HAP-1 (cell line): ENCODE measurements at regions not wholly inside any gene's neighbourhood (a gene's known extent, or its start where the extent isn't known, plus 50 kb on each side); places are given as distances from the start of the nearest gene placed in this dataset.
A peak's percentile ranks its signal among the peaks of the same experiment; 100 is the strongest.

Experiments used
- DNase-seq, 2 experiments: peaks; one replicate each; pipeline ENCODE4 v3.0.0-alpha.2; 2016 to 2020; ENCODE audit warnings: low spot score in 2 of 2
- H3K27me3 ChIP-seq: fragments of 250-450 bp; sonication (Bioruptor Pico); 2 replicates; pipeline ENCODE4 v1.5.1; 2020; ENCODE audit warnings: low read depth, mild to moderate bottlenecking, moderate library complexity
- H3K36me3 ChIP-seq: fragments of 250-450 bp; sonication (Bioruptor Pico); replicated peaks from 2 replicates; pipeline ENCODE4 v1.5.1; 2020; ENCODE audit warnings: mild to moderate bottlenecking
- H3K4me1 ChIP-seq: fragments of 250-450 bp; sonication (Bioruptor Pico); 2 replicates; pipeline ENCODE4 v1.5.1; 2020; ENCODE audit warnings: mild to moderate bottlenecking
- H3K4me3 ChIP-seq: fragments of 250-450 bp; sonication (Bioruptor Pico); 2 replicates; pipeline ENCODE4 v1.5.1; 2020; ENCODE audit warnings: mild to moderate bottlenecking, moderate library complexity
- H3K9me3 ChIP-seq: fragments of 250-450 bp; sonication (Bioruptor Pico); 2 replicates; pipeline ENCODE4 v1.5.1; 2020; ENCODE audit warnings: mild to moderate bottlenecking, moderate library complexity
- in situ Hi-C: fragments of 300-500 bp; cut with MboI; formaldehyde crosslinking; loops from 3 replicates; pipeline ENCODE4 v1.14.3; 2020; ENCODE audit warnings: low sequenced_read_pairs, inconsistent platforms, mixed read lengths

- DNase-seq: no peak
- H3K27me3 ChIP-seq: peaks cover 3% of the 10 kb centered on the region; the same call in 1 of the 2 replicates
- no peaks in the 10 kb centered on the region for H3K9me3 ChIP-seq
- H3K4me1 ChIP-seq: no peaks in the 10 kb centered on the region
- no peak overlapping the region for H3K4me3 ChIP-seq
- in situ Hi-C loops: no loop called here
- no peaks in the 10 kb centered on the region for H3K36me3 ChIP-seq
Observed at GRCh38 chr2:136062066-136062837, 55.7 kb downstream of the CXCR4 start.

- DNase-seq: no peak
- Histone ChIP-seq H3K4me3 (no peak overlapping the region), H3K36me3 (no peaks in the 10 kb centered on the region), H3K9me3 (no peaks in the 10 kb centered on the region), H3K4me1 (no peaks in the 10 kb centered on the region), H3K27me3 (peaks cover 3% of the 10 kb centered on the region; the same call in 1 of the 2 replicates)
- in situ Hi-C loops: no loop called here
Observed at GRCh38 chr2:136060416-136060815, 57.5 kb downstream of the CXCR4 start.

- no peak overlapping the region for H3K4me3 ChIP-seq
Observed at GRCh38 chr2:136059036-136059472, 58.9 kb downstream of the CXCR4 start.

GRCh38 chr2:136058262-136058661 lies 59.7 kb downstream of the CXCR4 start:
- peaks cover 3% of the 10 kb centered on the region; the same call in 1 of the 2 replicates for H3K4me1 ChIP-seq
- no peak for DNase-seq
- no peaks in the 10 kb centered on the region for H3K36me3 ChIP-seq
- no peak overlapping the region for H3K4me3 ChIP-seq
- in situ Hi-C loops: no loop called here
- no peaks in the 10 kb centered on the region for H3K9me3 ChIP-seq
- H3K27me3 ChIP-seq: no peaks in the 10 kb centered on the region

More at GRCh38 chr2:136059036-136059472, 58.9 kb downstream of the CXCR4 start:
- DNase-seq: no peak
- peaks cover under 1% of the 10 kb centered on the region; the same call in 1 of the 2 replicates for H3K4me1 ChIP-seq
- in situ Hi-C loops: no loop called here
- no peaks in the 10 kb centered on the region for H3K36me3 ChIP-seq
- no peaks in the 10 kb centered on the region for H3K9me3 ChIP-seq
- no peaks in the 10 kb centered on the region for H3K27me3 ChIP-seq

GRCh38 chr2:136057802-136058140 lies 60.2 kb downstream of the CXCR4 start:
- Histone ChIP-seq H3K36me3 (no peaks in the 10 kb centered on the region), H3K9me3 (no peaks in the 10 kb centered on the region), H3K4me1 (peaks cover 3% of the 10 kb centered on the region; the same call in 1 of the 2 replicates), H3K4me3 (no peak overlapping the region), H3K27me3 (0 out of 2 replicates have a peak, but pooled peaks cover under 1% of the 10 kb centered on the region)
- peak in 1 of 2 experiments; percentile 19 for DNase-seq
- in situ Hi-C loops: no loop called here

- Histone ChIP-seq H3K27me3 (0 out of 2 replicates have a peak, but pooled peaks cover 4% of the 10 kb centered on the region), H3K36me3 (no peaks in the 10 kb centered on the region), H3K4me3 (no peak overlapping the region), H3K9me3 (no peaks in the 10 kb centered on the region), H3K4me1 (peaks cover 3% of the 10 kb centered on the region; the same call in 1 of the 2 replicates)
- in situ Hi-C loops: no loop called here
- DNase-seq: no peak
Observed at GRCh38 chr2:136057023-136057801, 60.7 kb downstream of the CXCR4 start.

- in situ Hi-C loops: no loop called here
- no peak for DNase-seq
Observed at GRCh38 chr2:136055929-136056688, 61.8 kb downstream of the CXCR4 start.

GRCh38 chr2:136054856-136055255 lies 63.1 kb downstream of the CXCR4 start:
- H3K36me3 ChIP-seq: no peaks in the 10 kb centered on the region
- no peak overlapping the region for H3K4me3 ChIP-seq
- in situ Hi-C loops: no loop called here
- peaks cover 3% of the 10 kb centered on the region; the same call in 1 of the 2 replicates for H3K4me1 ChIP-seq
- DNase-seq: peak in 1 of 2 experiments; percentile 17
- no peaks in the 10 kb centered on the region for H3K9me3 ChIP-seq
- 0 out of 2 replicates have a peak, but pooled peaks cover 4% of the 10 kb centered on the region for H3K27me3 ChIP-seq

More at GRCh38 chr2:136055929-136056688, 61.8 kb downstream of the CXCR4 start:
- no peak overlapping the region for H3K4me3 ChIP-seq
- H3K36me3 ChIP-seq: no peaks in the 10 kb centered on the region
- 0 out of 2 replicates have a peak, but pooled peaks cover 4% of the 10 kb centered on the region for H3K27me3 ChIP-seq
- H3K4me1 ChIP-seq: peaks cover 3% of the 10 kb centered on the region; the same call in 1 of the 2 replicates
- H3K9me3 ChIP-seq: no peaks in the 10 kb centered on the region

- Histone ChIP-seq H3K4me3 (no peak overlapping the region), H3K27me3 (0 out of 2 replicates have a peak, but pooled peaks cover 4% of the 10 kb centered on the region), H3K36me3 (no peaks in the 10 kb centered on the region), H3K9me3 (no peaks in the 10 kb centered on the region), H3K4me1 (peaks cover 3% of the 10 kb centered on the region; the same call in 1 of the 2 replicates)
- in situ Hi-C loops: no loop called here
- DNase-seq: no peak
Observed at GRCh38 chr2:136052369-136053362, 65.3 kb downstream of the CXCR4 start.

GRCh38 chr2:136051725-136052048 lies 66.3 kb upstream of the DARS1 start:
- no peak for DNase-seq
- Histone ChIP-seq H3K36me3 (no peaks in the 10 kb centered on the region), H3K27me3 (0 out of 2 replicates have a peak, but pooled peaks cover 4% of the 10 kb centered on the region), H3K4me3 (no peak overlapping the region), H3K9me3 (no peaks in the 10 kb centered on the region), H3K4me1 (peaks cover 3% of the 10 kb centered on the region; the same call in 1 of the 2 replicates)
- in situ Hi-C loops: no loop called here

- Histone ChIP-seq H3K36me3 (no peaks in the 10 kb centered on the region), H3K9me3 (no peaks in the 10 kb centered on the region), H3K4me1 (peaks cover 3% of the 10 kb centered on the region; the same call in 1 of the 2 replicates), H3K4me3 (no peak overlapping the region), H3K27me3 (peaks cover 6% of the 10 kb centered on the region; the same call in 1 of the 2 replicates)
- DNase-seq: no peak
- in situ Hi-C loops: no loop called here
Observed at GRCh38 chr2:136051001-136051724, 65.7 kb upstream of the DARS1 start.
